SK-N-SH treated with all-trans-retinoic acid at 6 μM for 48 hours (cell line): ENCODE measurements at regions not wholly inside any gene's neighbourhood (a gene's known extent, or its start where the extent isn't known, plus 50 kb on each side); places are given as distances from the start of the nearest gene placed in this dataset.

Experiments
- ATAC-seq: fragments of 200-7000 bp; cut with Tn5 transposase; 3 replicates; pipeline ENCODE4 v1.9.1; 2020; ENCODE audit warnings: mild to moderate bottlenecking, moderate library complexity
- BACH2 ChIP-seq: fragments of 250-450 bp; sonication (Bioruptor Pico); IDR thresholded peaks from 2 replicates; pipeline ENCODE4 v1.9.0; 2021; ENCODE audit warnings: mild to moderate bottlenecking, borderline replicate concordance
- CSDC2 ChIP-seq: fragments of 250-450 bp; sonication (Bioruptor Pico); IDR thresholded peaks from 2 replicates; pipeline ENCODE4 v1.5.0; 2020; ENCODE audit warnings: mild to moderate bottlenecking, moderate library complexity
- CSRNP3 ChIP-seq: fragments of 250-450 bp; sonication (Bioruptor Pico); IDR thresholded peaks from 2 replicates; pipeline ENCODE4 v1.5.1; 2021; ENCODE audit warnings: mild to moderate bottlenecking, moderate library complexity
- ESRRG ChIP-seq: fragments of 250-450 bp; sonication (Bioruptor Pico); IDR thresholded peaks from 2 replicates; pipeline ENCODE4 v1.6.1; 2021; ENCODE audit warnings: mild to moderate bottlenecking
- GLIS3 ChIP-seq: fragments of 250-450 bp; sonication (Bioruptor Pico); IDR thresholded peaks from 2 replicates; pipeline ENCODE4 v1.5.0; 2020; ENCODE audit warnings: mild to moderate bottlenecking, moderate library complexity
- ISL1 ChIP-seq: fragments of 250-450 bp; sonication (Bioruptor Pico); IDR thresholded peaks from 2 replicates; pipeline ENCODE4 v2.1.2; 2022; ENCODE audit warnings: mild to moderate bottlenecking, moderate library complexity
- OSR1 ChIP-seq: fragments of 250-450 bp; sonication (Bioruptor Pico); IDR thresholded peaks from 2 replicates; pipeline ENCODE4 v1.8.0; 2022; ENCODE audit warnings: moderate library complexity, mild to moderate bottlenecking, inconsistent platforms
- PATZ1 ChIP-seq: fragments of 250-450 bp; sonication (Bioruptor Pico); IDR thresholded peaks from 2 replicates; pipeline ENCODE4 v1.8.0; 2020; ENCODE audit warnings: mild to moderate bottlenecking, moderate library complexity, borderline replicate concordance
- POU6F1 ChIP-seq: fragments of 250-450 bp; sonication (Bioruptor Pico); IDR thresholded peaks from 2 replicates; pipeline ENCODE4 v1.8.0; 2021; ENCODE audit warnings: low read depth, mild to moderate bottlenecking, moderate library complexity, borderline replicate concordance
- PPARA ChIP-seq: fragments of 250-450 bp; sonication (Bioruptor Pico); IDR thresholded peaks from 2 replicates; pipeline ENCODE4 v1.5.0; 2020; ENCODE audit warnings: mild to moderate bottlenecking, borderline replicate concordance
- RARB ChIP-seq: fragments of 250-450 bp; sonication (Bioruptor Pico); IDR thresholded peaks from 2 replicates; pipeline ENCODE4 v1.8.0; 2021; ENCODE audit warnings: mild to moderate bottlenecking, moderate library complexity
- SNAI2 ChIP-seq: fragments of 250-450 bp; sonication (Bioruptor Pico); IDR thresholded peaks from 2 replicates; pipeline ENCODE4 v1.5.0; 2020; ENCODE audit warnings: mild to moderate bottlenecking, moderate library complexity
- TCF4 ChIP-seq: fragments of 250-450 bp; sonication (Bioruptor Pico); IDR thresholded peaks from 2 replicates; pipeline ENCODE4 v1.8.0; 2021; ENCODE audit warnings: mild to moderate bottlenecking, moderate library complexity, borderline replicate concordance
- TOX ChIP-seq: fragments of 250-450 bp; sonication (Bioruptor Pico); IDR thresholded peaks from 2 replicates; pipeline ENCODE4 v1.8.0; 2021; ENCODE audit warnings: mild to moderate bottlenecking, moderate library complexity, borderline replicate concordance
- ZC3H10 ChIP-seq: fragments of 250-450 bp; sonication (Bioruptor Pico); IDR thresholded peaks from 2 replicates; pipeline ENCODE4 v1.5.1; 2021; ENCODE audit warnings: mild to moderate bottlenecking, moderate library complexity
- ZFP3 ChIP-seq: fragments of 250-450 bp; sonication (Bioruptor Pico); IDR thresholded peaks from 2 replicates; pipeline ENCODE4 v1.5.0; 2020; ENCODE audit warnings: mild to moderate bottlenecking, moderate library complexity
- ZFP30 ChIP-seq: fragments of 450-650 bp; formaldehyde crosslinking; IDR thresholded peaks from 2 replicates; pipeline ENCODE4 v1.5.0; 2022; ENCODE audit warnings: mild to moderate bottlenecking, moderate library complexity
- ZNF565 ChIP-seq: fragments of 450-650 bp; formaldehyde crosslinking; conservative IDR thresholded peaks from 2 replicates; pipeline ENCODE4 v1.5.0; 2020; ENCODE audit warnings: low read depth, mild to moderate bottlenecking, moderate library complexity
- ZNF70 ChIP-seq: fragments of 450-650 bp; formaldehyde crosslinking; IDR thresholded peaks from 2 replicates; pipeline ENCODE4 v1.5.0; 2020; ENCODE audit warnings: mild to moderate bottlenecking, moderate library complexity
- ZNF8 ChIP-seq: fragments of 450-650 bp; formaldehyde crosslinking; IDR thresholded peaks from 2 replicates; pipeline ENCODE4 v1.5.0; 2020; ENCODE audit warnings: mild to moderate bottlenecking, moderate library complexity
- TF ChIP-seq, protein P1 (sequence below): fragments of 250-450 bp; sonication (Bioruptor Pico); IDR thresholded peaks from 2 replicates; pipeline ENCODE4 v1.5.0; 2020; ENCODE audit warnings: mild to moderate bottlenecking, moderate library complexity
- TF ChIP-seq, protein P2 (sequence below): fragments of 250-450 bp; sonication (Bioruptor Pico); IDR thresholded peaks from 2 replicates; pipeline ENCODE4 v1.5.1; 2020; ENCODE audit warnings: low read depth, mild to moderate bottlenecking, moderate library complexity

DNA sequence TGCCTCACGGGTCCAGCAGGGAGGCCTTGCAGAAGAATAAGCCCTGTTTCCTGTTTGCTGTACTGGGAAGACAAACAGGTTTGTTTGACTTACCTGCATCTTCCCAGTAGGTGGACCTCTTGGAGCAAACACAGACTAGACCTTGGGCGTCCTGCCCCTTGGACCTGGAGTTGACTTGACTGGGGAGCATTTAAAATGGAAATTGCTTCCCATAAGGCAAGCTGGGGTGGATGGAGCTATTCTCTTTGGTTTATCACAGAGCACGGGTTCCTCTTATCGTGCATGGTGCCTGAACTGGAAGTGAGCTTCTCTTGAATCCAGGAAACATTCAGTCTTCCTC is 151.4 kb downstream of the RPLP1 start:
- ATAC-seq = no peak
- TF ChIP-seq GLIS3 (CRISPR knock-in tag) (no peak), TOX (no peak), PATZ1 (CRISPR knock-in tag) (no peak), POU6F1 (CRISPR knock-in tag) (no peak), ZC3H10 (CRISPR knock-in tag) (no peak), OSR1 (no peak), ESRRG (CRISPR knock-in tag) (no peak), SNAI2 (CRISPR knock-in tag) (no peak), CSRNP3 (no peak), ZNF565 (no peak), ZNF70 (CRISPR knock-in tag) (no peak), ZNF8 (no peak), ZFP30 (CRISPR knock-in tag) (no peak), PPARA (no peak), RARB (CRISPR knock-in tag) (no peak), ISL1 (CRISPR knock-in tag) (no peak), CSDC2 (no peak), BACH2 (CRISPR knock-in tag) (no peak)
- TF ChIP-seq, protein P1, sequence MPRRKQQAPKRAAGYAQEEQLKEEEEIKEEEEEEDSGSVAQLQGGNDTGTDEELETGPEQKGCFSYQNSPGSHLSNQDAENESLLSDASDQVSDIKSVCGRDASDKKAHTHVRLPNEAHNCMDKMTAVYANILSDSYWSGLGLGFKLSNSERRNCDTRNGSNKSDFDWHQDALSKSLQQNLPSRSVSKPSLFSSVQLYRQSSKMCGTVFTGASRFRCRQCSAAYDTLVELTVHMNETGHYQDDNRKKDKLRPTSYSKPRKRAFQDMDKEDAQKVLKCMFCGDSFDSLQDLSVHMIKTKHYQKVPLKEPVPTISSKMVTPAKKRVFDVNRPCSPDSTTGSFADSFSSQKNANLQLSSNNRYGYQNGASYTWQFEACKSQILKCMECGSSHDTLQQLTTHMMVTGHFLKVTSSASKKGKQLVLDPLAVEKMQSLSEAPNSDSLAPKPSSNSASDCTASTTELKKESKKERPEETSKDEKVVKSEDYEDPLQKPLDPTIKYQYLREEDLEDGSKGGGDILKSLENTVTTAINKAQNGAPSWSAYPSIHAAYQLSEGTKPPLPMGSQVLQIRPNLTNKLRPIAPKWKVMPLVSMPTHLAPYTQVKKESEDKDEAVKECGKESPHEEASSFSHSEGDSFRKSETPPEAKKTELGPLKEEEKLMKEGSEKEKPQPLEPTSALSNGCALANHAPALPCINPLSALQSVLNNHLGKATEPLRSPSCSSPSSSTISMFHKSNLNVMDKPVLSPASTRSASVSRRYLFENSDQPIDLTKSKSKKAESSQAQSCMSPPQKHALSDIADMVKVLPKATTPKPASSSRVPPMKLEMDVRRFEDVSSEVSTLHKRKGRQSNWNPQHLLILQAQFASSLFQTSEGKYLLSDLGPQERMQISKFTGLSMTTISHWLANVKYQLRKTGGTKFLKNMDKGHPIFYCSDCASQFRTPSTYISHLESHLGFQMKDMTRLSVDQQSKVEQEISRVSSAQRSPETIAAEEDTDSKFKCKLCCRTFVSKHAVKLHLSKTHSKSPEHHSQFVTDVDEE (CRISPR knock-in tag) = no peak
- TF ChIP-seq, all 23 proteins: peak for 0

DNA sequence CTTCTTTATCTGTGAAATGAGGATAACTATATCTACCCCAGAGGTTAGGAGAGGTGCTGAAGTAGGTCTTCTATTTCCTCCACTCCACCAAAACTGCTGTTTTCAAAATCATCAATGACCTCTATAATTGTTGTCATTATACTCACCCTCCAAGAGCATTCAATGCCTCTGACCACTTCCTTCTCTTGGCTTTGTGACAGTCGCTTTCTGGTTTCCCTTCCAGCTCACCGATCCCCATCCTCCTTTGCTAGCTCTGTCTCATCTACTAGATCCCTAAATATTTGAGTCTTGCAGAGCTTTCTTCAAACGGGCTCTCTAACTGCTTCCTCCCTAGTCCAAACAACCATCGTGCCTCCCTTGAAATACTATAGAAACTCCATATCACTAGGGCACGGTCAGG is 153.5 kb downstream of the RPLP1 start:
- TF ChIP-seq PATZ1 (CRISPR knock-in tag) (no peak), ESRRG (CRISPR knock-in tag) (no peak), PPARA (no peak), ZFP3 (no peak), TCF4 (CRISPR knock-in tag) (no peak), ZNF70 (CRISPR knock-in tag) (no peak), OSR1 (no peak), SNAI2 (CRISPR knock-in tag) (no peak)
- TF ChIP-seq, protein P2, sequence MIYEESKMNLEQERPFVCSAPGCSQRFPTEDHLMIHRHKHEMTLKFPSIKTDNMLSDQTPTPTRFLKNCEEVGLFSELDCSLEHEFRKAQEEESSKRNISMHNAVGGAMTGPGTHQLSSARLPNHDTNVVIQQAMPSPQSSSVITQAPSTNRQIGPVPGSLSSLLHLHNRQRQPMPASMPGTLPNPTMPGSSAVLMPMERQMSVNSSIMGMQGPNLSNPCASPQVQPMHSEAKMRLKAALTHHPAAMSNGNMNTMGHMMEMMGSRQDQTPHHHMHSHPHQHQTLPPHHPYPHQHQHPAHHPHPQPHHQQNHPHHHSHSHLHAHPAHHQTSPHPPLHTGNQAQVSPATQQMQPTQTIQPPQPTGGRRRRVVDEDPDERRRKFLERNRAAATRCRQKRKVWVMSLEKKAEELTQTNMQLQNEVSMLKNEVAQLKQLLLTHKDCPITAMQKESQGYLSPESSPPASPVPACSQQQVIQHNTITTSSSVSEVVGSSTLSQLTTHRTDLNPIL = no peak
- TF ChIP-seq, protein P1 (CRISPR knock-in tag) = no peak
- no peak for ATAC-seq
